MM.1S (cell line): ENCODE measurements at regions not wholly inside any gene's neighbourhood (a gene's known extent, or its start where the extent isn't known, plus 50 kb on each side); places are given as distances from the start of the nearest gene placed in this dataset.

ENCODE experiments used
- EZH2 ChIP-seq: fragments of 300-600 bp; sonication (generic); optimal IDR thresholded peaks from 2 replicates; pipeline ENCODE3; 2017; ENCODE audit warnings: low read depth, mild to moderate bottlenecking, antibody characterized with exemption, low read length, mixed read lengths
- EZH2phosphoT487 ChIP-seq: fragments of 300-600 bp; sonication (generic); IDR thresholded peaks from 2 replicates; pipeline ENCODE4 v1.6.1; 2018; ENCODE audit warnings: antibody characterized with exemption, low read length
- TF ChIP-seq, protein P1 (sequence below): fragments of 300-600 bp; sonication (generic); IDR thresholded peaks from 2 replicates; pipeline ENCODE4 v1.5.1; 2016; ENCODE audit warnings: antibody characterized with exemption, low read length, mixed read lengths

DNA sequence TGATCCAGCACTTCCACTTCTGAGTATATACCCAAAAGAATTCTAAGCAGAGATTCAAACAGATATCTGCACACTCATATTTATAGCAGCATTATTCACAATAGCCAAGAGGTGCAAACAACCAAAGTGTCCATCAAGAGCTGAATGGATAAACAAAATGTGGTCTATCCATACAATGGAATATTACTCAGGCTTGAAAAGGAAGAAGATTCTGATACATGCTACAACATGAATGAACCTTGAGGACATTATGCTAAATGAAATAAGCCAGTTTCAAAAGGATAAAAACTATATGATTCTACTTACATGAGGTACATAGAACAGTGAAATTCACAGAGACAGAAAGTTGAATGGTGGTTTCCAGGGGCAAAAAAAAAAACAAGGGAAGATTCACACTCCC lies 88.9 kb downstream of the CCDC185 start:
- TF ChIP-seq, protein P1, sequence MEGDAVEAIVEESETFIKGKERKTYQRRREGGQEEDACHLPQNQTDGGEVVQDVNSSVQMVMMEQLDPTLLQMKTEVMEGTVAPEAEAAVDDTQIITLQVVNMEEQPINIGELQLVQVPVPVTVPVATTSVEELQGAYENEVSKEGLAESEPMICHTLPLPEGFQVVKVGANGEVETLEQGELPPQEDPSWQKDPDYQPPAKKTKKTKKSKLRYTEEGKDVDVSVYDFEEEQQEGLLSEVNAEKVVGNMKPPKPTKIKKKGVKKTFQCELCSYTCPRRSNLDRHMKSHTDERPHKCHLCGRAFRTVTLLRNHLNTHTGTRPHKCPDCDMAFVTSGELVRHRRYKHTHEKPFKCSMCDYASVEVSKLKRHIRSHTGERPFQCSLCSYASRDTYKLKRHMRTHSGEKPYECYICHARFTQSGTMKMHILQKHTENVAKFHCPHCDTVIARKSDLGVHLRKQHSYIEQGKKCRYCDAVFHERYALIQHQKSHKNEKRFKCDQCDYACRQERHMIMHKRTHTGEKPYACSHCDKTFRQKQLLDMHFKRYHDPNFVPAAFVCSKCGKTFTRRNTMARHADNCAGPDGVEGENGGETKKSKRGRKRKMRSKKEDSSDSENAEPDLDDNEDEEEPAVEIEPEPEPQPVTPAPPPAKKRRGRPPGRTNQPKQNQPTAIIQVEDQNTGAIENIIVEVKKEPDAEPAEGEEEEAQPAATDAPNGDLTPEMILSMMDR = no peak
- TF ChIP-seq EZH2 (no peak), EZH2phosphoT487 (no peak)
